Tibial nerve (tissue), 4 donors: ENCODE measurements at regions not wholly inside any gene's neighbourhood (a gene's known extent, or its start where the extent isn't known, plus 50 kb on each side); places are given as distances from the start of the nearest gene placed in this dataset.

Experiments
- CTCF ChIP-seq, 5 experiments: fragments of 200-600 bp in 3 of 5; fragments of 450-650 bp in 2 of 5; sonication (generic) in 3 of 5; IDR thresholded peaks; one replicate each; pipeline ENCODE4 v1.5.1; 2016 to 2019; ENCODE audit warnings: antibody characterized with exemption in 5 of 5, mild to moderate bottlenecking in 3 of 5, moderate library complexity in 2 of 5
- EP300 ChIP-seq, 2 donors: sonication (generic); formaldehyde crosslinking; IDR thresholded peaks; one replicate each; pipeline ENCODE4 v1.6.1; 2017; ENCODE audit warnings: antibody characterized with exemption in 2 of 2, mild to moderate bottlenecking in 1 of 2
- POLR2A ChIP-seq, 2 donors: fragments of 450-650 bp; IDR thresholded peaks; one replicate each; pipeline ENCODE4 v1.6.1; 2017; ENCODE audit warnings: antibody characterized with exemption in 2 of 2, mild to moderate bottlenecking in 2 of 2, moderate library complexity in 2 of 2

DNA sequence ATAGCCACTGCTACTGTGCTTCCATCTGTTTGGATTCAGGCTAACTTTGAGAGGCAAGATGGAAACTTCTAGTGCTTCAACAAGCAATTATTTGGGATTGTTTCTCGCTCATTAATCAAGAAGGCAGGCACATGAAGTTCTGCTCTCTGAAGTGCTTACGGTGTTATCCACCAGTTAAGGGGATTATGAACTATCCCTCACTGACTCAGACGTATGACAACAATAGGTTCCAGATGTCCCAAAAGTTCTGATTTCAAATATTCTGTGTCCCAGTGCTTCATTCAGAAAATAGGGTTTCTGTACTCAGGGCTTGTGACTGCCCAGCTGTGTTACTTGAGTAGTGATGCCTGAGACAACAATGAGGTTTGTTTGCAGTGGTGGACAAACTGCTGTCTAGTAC is 81.0 kb downstream of the HACD1 start:
- TF ChIP-seq CTCF (IDR thresholded peaks at IDR 0.05): no peak
- TF ChIP-seq EP300 (IDR thresholded peaks at IDR 0.05): no peak
- TF ChIP-seq POLR2A (IDR thresholded peaks at IDR 0.05): no peak
